ENCODE measurements at regions not wholly inside any gene's neighbourhood (a gene's known extent, or its start where the extent isn't known, plus 50 kb on each side); places are given as distances from the start of the nearest gene placed in this dataset.
"Not testable (repeated sequence)": the region's sequence is repeated elsewhere in the genome, so short reads cannot be mapped to it uniquely, and the experiment has no call there.

- DNase-seq (ENCODE audit: low read depth in 4 of 4, low spot score in 2 of 4): no peak
Observed at GRCh38 chr10:124194199-124194824, 100.9 kb upstream of the CHST15 start.

- no peak for DNase-seq (ENCODE audit: low read depth in 4 of 4, low spot score in 2 of 4)
Observed at GRCh38 chr10:124193309-124193696, 99.9 kb upstream of the CHST15 start.

GRCh38 chr10:124192664-124193308 is 99.4 kb upstream of the CHST15 start:
- not testable (repeated sequence) for DNase-seq (ENCODE audit: low read depth in 4 of 4, low spot score in 2 of 4)

- not testable (repeated sequence) for DNase-seq (ENCODE audit: low read depth in 4 of 4, low spot score in 2 of 4)
Observed at GRCh38 chr10:124190476-124190875, 97.1 kb upstream of the CHST15 start.

- DNase-seq (ENCODE audit: low read depth in 4 of 4, low spot score in 2 of 4): no peak
Observed at GRCh38 chr10:124186956-124187355, 93.6 kb upstream of the CHST15 start.

- DNase-seq (ENCODE audit: low read depth in 4 of 4, low spot score in 2 of 4): no peak
Observed at GRCh38 chr10:124185084-124185483, 91.7 kb upstream of the CHST15 start.

- no peak for DNase-seq (ENCODE audit: low read depth in 4 of 4, low spot score in 2 of 4)
Observed at GRCh38 chr10:124184208-124184830, 90.9 kb upstream of the CHST15 start.

GRCh38 chr10:124183617-124184016 is 90.2 kb upstream of the CHST15 start:
- DNase-seq (ENCODE audit: low read depth in 4 of 4, low spot score in 2 of 4): no peak

- DNase-seq (ENCODE audit: low read depth in 4 of 4, low spot score in 2 of 4): no peak
Observed at GRCh38 chr10:124182088-124182541, 88.7 kb upstream of the CHST15 start.

- no peak for DNase-seq (ENCODE audit: low read depth in 4 of 4, low spot score in 2 of 4)
Observed at GRCh38 chr10:124181656-124182055, 88.3 kb upstream of the CHST15 start.

GRCh38 chr10:124180947-124181549 is 87.7 kb upstream of the CHST15 start:
- no peak for DNase-seq (ENCODE audit: low read depth in 4 of 4, low spot score in 2 of 4)

- DNase-seq (ENCODE audit: low read depth in 4 of 4, low spot score in 2 of 4): no peak
Observed at GRCh38 chr10:124180044-124180745, 86.8 kb upstream of the CHST15 start.

- DNase-seq (ENCODE audit: low read depth in 4 of 4, low spot score in 2 of 4): no peak
Observed at GRCh38 chr10:124179308-124180043, 86.1 kb upstream of the CHST15 start.

GRCh38 chr10:124177180-124177518 is 83.8 kb upstream of the CHST15 start:
- no peak for DNase-seq (ENCODE audit: low read depth in 4 of 4, low spot score in 2 of 4)

- DNase-seq (ENCODE audit: low read depth in 4 of 4, low spot score in 2 of 4): no peak
Observed at GRCh38 chr10:124176349-124177179, 83.2 kb upstream of the CHST15 start.

- no peak for DNase-seq (ENCODE audit: low read depth in 4 of 4, low spot score in 2 of 4)
Observed at GRCh38 chr10:124175701-124176348, 82.4 kb upstream of the CHST15 start.

- no peak for DNase-seq (ENCODE audit: low read depth in 4 of 4, low spot score in 2 of 4)
Observed at GRCh38 chr10:124174673-124175645, 81.6 kb upstream of the CHST15 start.

- no peak for DNase-seq (ENCODE audit: low read depth in 4 of 4, low spot score in 2 of 4)
Observed at GRCh38 chr10:124174071-124174566, 80.7 kb upstream of the CHST15 start.
